SKM-1 treated with dmso at 0.1 percent for 144 hours (cell line): ENCODE measurements at regions not wholly inside any gene's neighbourhood (a gene's known extent, or its start where the extent isn't known, plus 50 kb on each side); places are given as distances from the start of the nearest gene placed in this dataset.
"Not testable (repeated sequence)": the region's sequence is repeated elsewhere in the genome, so short reads cannot be mapped to it uniquely, and the experiment has no call there.

Source experiments
- DNase-seq: peaks from one replicate; lab custom pipeline; 2025; ENCODE audit not compliant: unreplicated experiment; lab: John Stamatoyannopoulos, UW

DNA sequence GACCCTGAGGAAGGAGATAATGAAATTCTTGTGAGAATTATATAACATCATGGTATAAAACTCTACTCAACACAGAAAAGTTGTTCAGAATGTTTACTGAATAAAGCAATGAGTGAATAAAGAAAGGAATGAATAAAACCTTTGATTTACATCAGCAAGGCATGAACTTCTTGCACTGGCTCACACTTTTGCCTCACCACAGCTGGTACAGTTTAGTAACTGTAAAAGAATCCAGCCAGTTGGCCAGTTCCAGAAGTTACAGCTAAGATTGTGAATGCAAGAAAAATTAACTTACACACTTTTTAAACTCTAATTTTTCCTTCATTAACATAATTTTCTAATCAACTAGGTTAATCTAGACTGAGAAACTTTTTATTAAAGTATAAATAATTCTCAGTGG is 490.9 kb downstream of the NFIB start:
- no peak for DNase-seq

GRCh38 chr9:13817754-13818278 is 496.1 kb downstream of the NFIB start:
- no peak for DNase-seq

- no peak for DNase-seq
Measured at GRCh38 chr9:13816837-13817236, 497.1 kb downstream of the NFIB start.

DNA sequence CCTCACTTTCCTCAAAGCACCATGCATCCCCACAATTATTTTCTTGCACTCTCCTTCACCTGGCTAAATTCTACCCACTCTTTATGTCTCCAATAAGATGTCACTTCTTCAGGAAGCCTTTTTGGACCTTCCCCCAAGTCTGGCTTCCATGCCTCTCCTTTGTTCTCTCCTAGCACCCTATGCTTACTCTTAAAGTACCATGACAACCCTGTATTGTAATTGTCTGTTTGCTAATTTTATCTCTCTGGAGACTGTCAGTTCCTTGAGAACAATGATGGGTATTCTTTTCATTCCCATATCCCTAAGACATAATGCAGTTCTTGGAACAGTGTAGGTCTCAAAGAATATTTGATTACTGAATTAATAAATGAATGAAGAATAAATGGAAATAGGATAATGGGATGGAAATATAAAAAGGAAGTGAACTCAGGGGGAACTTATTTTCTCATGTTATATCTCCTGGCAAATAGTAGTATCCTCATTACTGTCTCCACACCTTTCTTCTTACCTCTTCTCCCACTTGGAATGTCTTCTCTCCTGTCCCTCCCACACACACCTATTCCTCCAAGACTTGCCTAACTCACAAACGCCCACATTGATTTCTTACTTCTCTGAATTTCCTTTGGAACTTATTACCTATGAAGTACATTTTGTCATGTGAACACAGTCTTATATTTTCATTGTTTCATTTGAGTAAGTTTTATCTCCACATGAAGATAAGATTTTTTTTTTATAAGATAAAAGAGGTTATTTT is 499.1 kb downstream of the NFIB start:
- no peak for DNase-seq

DNA sequence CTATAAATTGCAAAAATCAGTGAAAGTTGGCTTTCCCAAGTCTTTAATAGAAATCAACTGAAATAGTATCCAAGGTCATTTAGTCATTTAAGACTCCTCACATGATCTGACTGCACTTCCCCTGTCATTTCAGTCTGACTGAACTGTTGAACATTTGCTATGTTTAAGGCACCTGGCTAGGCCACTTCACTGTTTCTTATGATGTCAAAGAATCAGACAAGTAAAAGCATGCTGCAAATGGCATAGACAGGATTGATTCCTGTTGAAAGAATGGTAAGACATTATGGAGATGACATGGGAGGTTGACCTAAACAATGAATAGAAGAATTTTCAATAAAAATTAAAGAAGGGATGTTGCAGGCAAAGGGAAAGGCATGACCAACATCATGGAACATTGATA is 502.1 kb downstream of the NFIB start:
- no peak for DNase-seq

- no peak for DNase-seq
Measured at GRCh38 chr9:13810510-13810909, 503.4 kb downstream of the NFIB start.

DNA sequence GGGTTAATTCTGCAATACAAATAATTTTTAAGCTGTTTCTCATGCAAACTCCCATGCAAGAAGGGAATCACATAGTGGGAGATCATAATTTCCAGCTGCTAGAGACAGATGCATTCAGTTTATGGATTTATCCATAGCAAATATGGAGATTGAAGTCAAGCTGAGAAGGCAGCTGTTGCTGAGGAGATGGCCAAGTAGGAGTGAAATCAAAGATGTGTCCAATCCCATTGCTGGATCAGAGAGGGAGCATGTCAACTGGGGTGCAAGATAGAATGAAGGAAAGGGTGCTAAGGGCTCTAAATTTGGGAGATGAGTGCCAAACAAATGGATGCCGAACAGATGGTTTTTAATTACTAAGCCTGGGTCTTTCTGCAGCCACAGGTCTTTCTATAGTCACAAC is 504.5 kb downstream of the NFIB start:
- no peak for DNase-seq

DNA sequence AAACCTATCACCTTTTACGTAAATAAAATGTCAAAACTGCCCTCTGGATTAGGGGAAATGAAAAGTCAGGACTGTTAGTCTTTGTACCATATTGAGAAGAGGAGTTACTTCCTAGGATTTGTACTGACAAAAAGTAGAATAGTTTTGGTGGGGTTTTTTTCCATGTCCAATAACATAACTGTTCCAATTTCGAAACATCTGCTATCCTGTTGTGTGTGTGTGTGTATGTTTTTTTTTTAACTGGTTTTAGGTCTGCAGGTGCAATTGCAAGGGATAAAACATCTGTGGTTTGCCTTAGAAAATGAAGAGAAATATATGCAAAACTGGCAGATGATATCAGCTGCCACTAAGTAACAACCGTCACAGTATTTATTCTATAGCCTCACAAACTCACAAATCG is 506.8 kb downstream of the NFIB start:
- DNase-seq: no peak

DNA sequence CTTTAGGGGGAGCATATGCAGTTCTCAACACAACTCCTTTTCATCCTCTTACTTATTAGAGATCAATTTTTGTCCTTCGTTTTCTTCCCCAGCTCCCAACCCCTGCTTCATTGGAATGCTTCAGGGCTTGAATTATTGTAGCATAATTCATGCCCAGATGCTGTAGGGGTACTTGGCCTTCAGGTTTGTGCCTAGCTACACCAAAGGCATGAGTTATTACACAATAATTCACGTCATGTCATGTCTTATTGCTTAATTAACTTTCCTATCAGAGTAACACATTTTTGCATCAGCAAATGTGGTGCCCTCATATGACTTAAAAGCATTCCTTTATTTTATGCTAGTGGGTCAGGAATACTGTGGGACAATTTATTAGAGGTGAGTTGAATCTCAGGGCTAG is 507.2 kb downstream of the NFIB start:
- DNase-seq: no peak

DNA sequence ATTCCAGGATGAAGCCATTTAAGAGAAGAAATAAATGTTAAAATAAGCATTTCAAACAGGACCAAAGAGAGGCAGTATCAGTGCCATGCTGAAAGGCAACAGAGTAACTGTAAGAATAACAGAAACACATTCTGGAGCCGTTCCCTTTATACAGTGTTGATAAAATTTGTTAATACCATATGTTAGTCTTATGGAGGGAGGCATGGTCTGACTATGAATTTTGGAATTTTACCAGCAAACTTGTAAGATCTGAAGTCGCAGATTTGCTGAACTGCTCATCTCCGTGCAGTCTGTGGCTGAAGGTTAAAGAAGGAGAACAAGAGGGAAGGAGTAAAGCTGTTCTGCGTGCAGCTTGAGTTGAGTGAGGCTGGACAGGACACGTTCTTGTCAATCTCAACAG is 508.4 kb downstream of the NFIB start:
- DNase-seq: no peak

DNA sequence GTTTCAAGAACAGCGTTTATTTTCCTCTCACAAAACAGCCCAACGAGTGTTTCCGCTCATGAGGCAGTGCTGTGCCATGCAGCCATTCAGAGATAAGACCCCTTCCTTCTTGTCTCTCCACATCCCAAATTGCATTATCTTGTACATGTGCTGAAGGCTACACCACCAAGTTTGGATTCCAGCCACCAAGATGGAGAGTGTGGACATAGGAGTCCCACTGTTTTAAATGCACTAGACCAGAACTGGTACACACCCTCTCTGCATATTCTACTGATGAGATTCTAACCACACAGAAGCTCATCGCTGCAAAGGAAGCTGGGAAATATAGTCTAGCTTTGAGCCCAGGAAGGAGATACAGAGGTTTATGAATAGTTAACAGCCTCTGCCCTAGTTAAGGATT is 509.4 kb downstream of the NFIB start:
- DNase-seq: no peak

DNA sequence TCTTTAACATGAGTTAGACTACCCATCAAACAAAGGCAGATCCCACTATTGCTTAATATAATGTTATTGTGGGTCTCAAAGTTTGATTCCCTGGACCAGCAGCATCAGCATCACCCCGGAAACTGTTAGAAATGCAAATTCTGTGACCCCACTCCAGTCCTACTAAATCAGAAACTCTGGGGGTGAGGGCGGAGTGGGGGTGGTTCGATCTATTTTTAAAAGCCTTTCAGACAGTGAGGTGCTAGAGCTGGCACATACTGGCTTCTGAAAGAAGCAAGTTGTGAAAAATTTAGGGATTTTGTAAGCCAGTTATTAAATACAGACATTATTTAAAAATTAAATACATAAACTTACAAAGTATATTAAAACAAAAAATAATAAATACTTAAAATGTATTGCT is 513.2 kb downstream of the NFIB start:
- no peak for DNase-seq

DNA sequence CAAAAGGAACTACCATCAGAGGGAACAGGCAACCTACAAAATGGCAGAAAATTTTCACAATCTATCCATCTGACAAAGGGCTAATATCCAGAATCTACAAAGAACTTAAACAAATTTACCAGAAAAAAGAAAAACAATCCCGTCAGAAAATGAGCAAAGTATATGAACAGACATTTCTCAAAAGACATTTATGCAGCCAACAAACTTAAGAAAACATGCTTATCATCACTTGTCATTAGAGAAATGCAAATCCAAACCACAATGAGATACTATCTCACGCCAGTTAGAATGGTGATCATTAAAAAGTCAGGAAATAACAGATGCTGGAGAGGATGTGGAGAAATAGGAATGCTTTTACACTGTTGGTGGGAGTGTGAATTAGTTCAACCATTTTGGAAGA is 516.2 kb downstream of the NFIB start:
- not testable (repeated sequence) for DNase-seq

DNA sequence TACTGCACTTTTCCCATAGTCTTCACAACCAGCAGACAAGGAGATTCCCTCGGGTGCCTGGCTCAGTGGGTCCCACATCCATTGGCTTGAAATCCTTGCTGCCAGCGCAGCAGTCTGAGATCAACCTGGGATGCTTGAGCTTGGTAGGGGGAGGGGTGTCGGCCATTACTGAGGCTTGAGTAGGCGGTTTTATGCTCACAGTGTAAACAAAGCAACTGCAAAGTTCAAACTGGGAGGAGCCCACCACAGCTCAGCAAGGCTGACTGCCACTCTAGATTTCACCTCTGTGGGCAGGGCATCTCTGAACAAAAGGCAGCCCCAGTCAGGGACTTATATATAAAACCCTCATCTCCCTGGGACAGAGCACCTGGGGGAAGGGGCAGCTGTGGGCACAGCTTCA is 512.3 kb upstream of the MPDZ start:
- no peak for DNase-seq

DNA sequence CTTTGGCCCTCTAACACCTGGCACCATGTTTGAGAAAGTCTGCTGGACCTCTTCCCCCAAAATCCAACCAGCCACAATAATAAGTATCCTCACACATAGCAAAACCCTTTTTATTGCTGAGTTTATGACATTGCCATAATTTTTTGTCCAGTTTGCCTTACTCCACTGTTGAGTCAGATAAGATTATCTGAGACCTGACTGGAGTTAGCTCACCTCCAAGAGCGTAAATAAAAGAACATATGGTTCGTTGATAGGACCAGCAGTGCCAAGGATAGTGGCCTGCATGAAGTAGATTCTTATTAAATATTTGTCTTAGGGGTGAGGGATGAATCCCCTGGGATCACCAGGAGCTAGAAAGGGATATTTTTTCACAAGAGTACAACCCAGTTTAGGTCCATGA is 510.6 kb upstream of the MPDZ start:
- DNase-seq: no peak

GRCh38 chr9:13787234-13787833 is 507.8 kb upstream of the MPDZ start:
- DNase-seq: no peak

DNA sequence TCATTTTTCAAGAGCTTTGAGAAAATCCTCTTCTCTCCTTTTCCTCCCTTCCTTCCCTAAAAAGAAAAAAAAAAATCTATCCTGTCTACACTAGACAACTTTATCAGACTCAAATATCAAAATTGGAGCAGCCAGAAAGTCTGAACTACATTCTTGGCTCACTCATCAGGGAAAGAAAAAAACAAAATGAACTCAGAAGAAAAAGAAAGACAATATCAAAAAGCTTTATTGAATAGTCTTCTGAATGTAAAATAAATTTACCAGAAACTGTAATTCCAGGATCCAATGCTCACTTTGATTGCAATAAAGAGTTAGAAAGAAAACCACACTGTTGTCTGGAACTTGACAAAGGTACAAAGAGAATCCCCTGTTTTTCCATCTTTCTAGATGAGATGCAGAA is 507.2 kb upstream of the MPDZ start:
- no peak for DNase-seq

DNA sequence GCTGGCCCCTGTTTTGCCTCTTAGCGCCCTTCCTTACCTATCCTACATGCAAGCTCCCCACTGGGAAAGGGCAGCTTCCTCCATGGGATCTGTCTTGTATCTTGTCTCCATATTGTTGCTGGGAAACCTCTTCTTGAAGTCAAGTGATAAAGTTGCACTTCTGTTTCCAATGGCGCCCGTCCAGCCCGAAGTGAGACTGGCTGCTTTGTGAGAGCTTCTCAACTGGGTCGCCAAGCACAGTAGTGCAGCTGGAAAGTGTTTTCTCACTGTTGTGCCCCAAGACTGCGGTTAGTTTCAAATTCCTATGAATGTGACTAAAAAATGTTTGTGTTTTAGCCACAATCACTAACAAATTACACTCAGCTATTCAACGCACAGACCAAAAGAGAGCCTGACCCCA is 506.6 kb upstream of the MPDZ start:
- DNase-seq: no peak

- DNase-seq: no peak
Measured at GRCh38 chr9:13779106-13779505, 499.6 kb upstream of the MPDZ start.

- no peak for DNase-seq
Measured at GRCh38 chr9:13778631-13779030, 499.1 kb upstream of the MPDZ start.

DNA sequence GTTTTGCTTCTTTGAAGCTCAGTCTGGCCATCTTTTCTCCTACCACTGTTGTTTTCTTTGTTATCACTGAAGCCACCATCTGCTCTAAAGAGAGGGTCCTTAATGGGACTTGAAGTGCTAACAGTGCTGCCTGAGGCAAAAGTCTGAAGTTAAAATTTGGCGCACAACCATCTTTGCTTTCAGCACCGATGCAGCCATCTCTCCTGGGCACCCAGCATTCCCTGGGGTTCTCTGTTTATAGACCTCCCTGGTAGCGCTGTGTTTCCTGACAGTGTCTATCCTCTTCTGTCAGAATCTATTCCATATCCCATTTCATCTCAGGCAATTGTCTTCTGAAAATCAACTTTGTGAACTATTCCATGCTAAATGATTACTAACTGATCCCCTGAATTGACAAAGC is 491.5 kb upstream of the MPDZ start:
- no peak for DNase-seq

DNA sequence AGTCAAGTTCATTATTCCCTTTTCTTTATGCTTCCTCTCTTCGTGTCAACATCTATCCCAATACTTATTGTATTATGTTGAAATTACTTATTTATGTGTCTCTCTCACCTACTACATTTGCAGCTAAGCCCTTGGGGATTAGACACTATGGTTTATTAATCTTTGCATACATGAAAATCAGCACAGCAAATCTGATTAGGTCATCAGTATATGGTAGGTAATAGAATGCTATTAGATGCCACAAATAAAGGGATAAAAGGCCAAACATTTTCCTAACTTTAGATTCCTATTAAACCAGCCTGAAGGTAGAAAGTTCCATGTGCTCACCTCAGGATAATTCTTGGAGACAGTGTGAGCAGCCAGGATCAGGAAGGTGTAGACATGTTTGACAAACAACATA is 490.1 kb upstream of the MPDZ start:
- DNase-seq: no peak

DNA sequence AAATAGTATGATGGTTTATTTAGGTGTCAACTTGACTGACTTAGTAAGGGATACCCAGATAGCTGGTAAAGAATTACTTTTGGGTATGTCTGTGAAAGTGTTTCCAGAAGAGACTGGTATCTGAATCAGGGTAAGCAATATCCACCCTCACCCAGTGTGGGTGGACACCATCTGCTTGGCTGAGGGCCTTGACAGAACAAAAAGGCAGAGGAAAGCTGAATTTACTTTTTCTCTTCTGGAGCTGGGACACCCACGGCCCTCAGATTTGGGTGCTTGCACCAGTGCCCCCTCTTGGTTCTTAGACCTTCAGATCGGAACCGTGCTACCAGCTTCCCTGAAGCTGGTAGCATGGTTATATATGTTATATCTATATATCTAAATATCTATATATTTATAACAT is 489.5 kb upstream of the MPDZ start:
- DNase-seq: no peak
